Astrocyte (in vitro differentiated cells and primary cell): ENCODE measurements at regions not wholly inside any gene's neighbourhood (a gene's known extent, or its start where the extent isn't known, plus 50 kb on each side); places are given as distances from the start of the nearest gene placed in this dataset.

Experiments used
- CTCF ChIP-seq: IDR thresholded peaks from 2 replicates; pipeline ENCODE4 v1.5.1; 2011; ENCODE audit warnings: low read depth, mild to moderate bottlenecking, inconsistent platforms, low read length, moderate library complexity; ENCODE audit not compliant: insufficient read depth
- EZH2 ChIP-seq: IDR thresholded peaks from 2 replicates; pipeline ENCODE4 v1.6.1; 2012; ENCODE audit warnings: mild to moderate bottlenecking, low read length, inconsistent platforms; ENCODE audit not compliant: insufficient read depth

DNA sequence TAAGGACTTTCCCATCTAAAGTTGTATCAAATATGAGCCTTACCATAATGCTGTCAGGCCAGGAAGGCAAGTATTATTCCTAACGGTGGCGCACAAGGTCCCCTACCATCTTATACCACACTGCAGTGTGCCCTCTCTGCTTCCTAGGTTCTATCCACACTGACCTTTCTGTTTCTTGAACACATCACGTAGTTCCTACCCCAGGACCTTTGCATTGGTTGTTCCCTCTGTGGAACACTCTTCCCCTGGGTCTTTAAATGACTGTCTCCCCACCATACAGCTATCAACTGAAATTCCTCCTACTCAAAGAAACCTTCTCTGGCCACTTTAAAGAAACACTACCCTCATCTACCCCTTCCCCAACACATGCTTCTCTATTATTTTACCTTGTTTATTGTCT, 104.5 kb upstream of the SPACA1 start:
- TF ChIP-seq CTCF: no peak
- TF ChIP-seq EZH2: no peak
